ENCODE measurements at regions not wholly inside any gene's neighbourhood (a gene's known extent, or its start where the extent isn't known, plus 50 kb on each side); places are given as distances from the start of the nearest gene placed in this dataset.

- TF ChIP-seq CTCF (IDR thresholded peaks at IDR 0.05) = no peak
- no peak for TF ChIP-seq EP300 (IDR thresholded peaks at IDR 0.05)
- TF ChIP-seq POLR2A (IDR thresholded peaks at IDR 0.05) = no peak
- TF ChIP-seq POLR2AphosphoS5 (IDR thresholded peaks at IDR 0.05) = no peak
Observed at GRCh38 chr12:13592063-13592942, 389.1 kb downstream of the GRIN2B start.
